Breast epithelium (tissue), 4 donors: ENCODE measurements at regions not wholly inside any gene's neighbourhood (a gene's known extent, or its start where the extent isn't known, plus 50 kb on each side); places are given as distances from the start of the nearest gene placed in this dataset.
"Not testable (repeated sequence)": the region's sequence is repeated elsewhere in the genome, so short reads cannot be mapped to it uniquely, and the experiment has no call there.

Source experiments
- DNase-seq, 2 donors: peaks; one replicate each; pipeline ENCODE4 v3.0.0-alpha.2; 2019; ENCODE audit warnings: low spot score in 2 of 2
- H3K27ac ChIP-seq, 2 donors: fragments of 200-600 bp; sonication (generic) in 1 of 2; one replicate each; pipeline ENCODE4 v1.5.1; 2016 to 2019; ENCODE audit warnings: mild to moderate bottlenecking in 1 of 2
- H3K27me3 ChIP-seq, 2 donors: fragments of 200-600 bp; sonication (generic) in 1 of 2; one replicate each; pipeline versions ENCODE4 v1.5.1 to v1.6.0; 2017 to 2019; ENCODE audit warnings: control low read depth in 1 of 2, mild to moderate bottlenecking in 1 of 2
- H3K36me3 ChIP-seq: fragments of 200-600 bp; one replicate; pipeline ENCODE4 v1.5.1; 2019
- H3K4me1 ChIP-seq, 2 donors: fragments of 200-600 bp; sonication (generic); one replicate each; pipeline ENCODE4 v1.5.1; 2016 to 2019; ENCODE audit warnings: control low read depth in 1 of 2
- H3K4me3 ChIP-seq, 3 donors: fragments of 200-600 bp; sonication (generic); 1 replicate in 2 of 3; 2 replicates in 1 of 3; pipeline ENCODE4 v1.5.1; 2016 to 2019; ENCODE audit warnings: mild to moderate bottlenecking in 3 of 3, moderate library complexity in 2 of 3
- H3K9me3 ChIP-seq, 2 donors: fragments of 200-600 bp; sonication (generic) in 1 of 2; one replicate each; pipeline ENCODE4 v1.5.1; 2016 to 2019; ENCODE audit warnings: control low read depth in 1 of 2
- POLR2A ChIP-seq: fragments of 450-650 bp; IDR thresholded peaks from one replicate; pipeline ENCODE4 v1.6.1; 2016; ENCODE audit warnings: antibody characterized with exemption, mild to moderate bottlenecking, moderate library complexity
- POLR2AphosphoS5 ChIP-seq, 3 donors: sonication (generic); formaldehyde crosslinking; IDR thresholded peaks; one replicate each; pipeline ENCODE4 v1.6.1; 2017; ENCODE audit warnings: antibody characterized with exemption in 3 of 3
- intact Hi-C: fragments of 100-400 bp; cut with DNase I; formaldehyde crosslinking; loops from one replicate; pipeline ENCODE4 v1.15.1; 2023; ENCODE audit warnings: low total_unique reads
- TF ChIP-seq, protein P1 (sequence below), 3 donors: fragments of 450-650 bp; IDR thresholded peaks; one replicate each; pipeline ENCODE4 v1.5.1; 2016 to 2017; ENCODE audit warnings: antibody characterized with exemption in 3 of 3, mild to moderate bottlenecking in 3 of 3, moderate library complexity in 3 of 3

DNA sequence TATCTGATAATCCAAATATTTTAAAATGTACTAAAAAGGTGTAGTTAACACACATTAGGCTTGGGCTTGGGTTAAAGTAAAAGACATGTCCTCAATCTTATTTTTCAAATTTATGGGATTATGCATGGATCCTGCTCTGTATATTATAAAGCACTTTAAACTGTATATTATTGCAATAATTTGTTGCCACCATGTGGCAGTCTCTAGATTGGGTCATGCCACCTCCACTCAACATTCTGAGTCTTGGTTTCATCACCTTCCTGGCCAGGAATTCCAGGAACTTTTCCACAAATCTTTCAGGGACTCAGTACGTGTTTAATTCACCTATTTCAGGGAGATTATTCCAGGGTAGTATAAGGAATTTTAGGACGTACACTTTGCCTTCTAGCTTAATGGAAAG lies 695.5 kb downstream of the FAM181B start:
- no peaks in the 10 kb centered on the region for H3K4me1 ChIP-seq
- TF ChIP-seq POLR2AphosphoS5 (IDR thresholded peaks at IDR 0.05) (no peak), POLR2A (no peak)
- TF ChIP-seq, protein P1, sequence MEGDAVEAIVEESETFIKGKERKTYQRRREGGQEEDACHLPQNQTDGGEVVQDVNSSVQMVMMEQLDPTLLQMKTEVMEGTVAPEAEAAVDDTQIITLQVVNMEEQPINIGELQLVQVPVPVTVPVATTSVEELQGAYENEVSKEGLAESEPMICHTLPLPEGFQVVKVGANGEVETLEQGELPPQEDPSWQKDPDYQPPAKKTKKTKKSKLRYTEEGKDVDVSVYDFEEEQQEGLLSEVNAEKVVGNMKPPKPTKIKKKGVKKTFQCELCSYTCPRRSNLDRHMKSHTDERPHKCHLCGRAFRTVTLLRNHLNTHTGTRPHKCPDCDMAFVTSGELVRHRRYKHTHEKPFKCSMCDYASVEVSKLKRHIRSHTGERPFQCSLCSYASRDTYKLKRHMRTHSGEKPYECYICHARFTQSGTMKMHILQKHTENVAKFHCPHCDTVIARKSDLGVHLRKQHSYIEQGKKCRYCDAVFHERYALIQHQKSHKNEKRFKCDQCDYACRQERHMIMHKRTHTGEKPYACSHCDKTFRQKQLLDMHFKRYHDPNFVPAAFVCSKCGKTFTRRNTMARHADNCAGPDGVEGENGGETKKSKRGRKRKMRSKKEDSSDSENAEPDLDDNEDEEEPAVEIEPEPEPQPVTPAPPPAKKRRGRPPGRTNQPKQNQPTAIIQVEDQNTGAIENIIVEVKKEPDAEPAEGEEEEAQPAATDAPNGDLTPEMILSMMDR (IDR thresholded peaks at IDR 0.05) = no peak
- H3K9me3 ChIP-seq = no peaks in the 10 kb centered on the region
- H3K36me3 ChIP-seq = no peaks in the 10 kb centered on the region
- H3K27ac ChIP-seq = no peak overlapping the region
- no peak for DNase-seq
- no peak overlapping the region for H3K4me3 ChIP-seq
- no peaks in the 10 kb centered on the region for H3K27me3 ChIP-seq
- intact Hi-C loops = no loop called here

DNA sequence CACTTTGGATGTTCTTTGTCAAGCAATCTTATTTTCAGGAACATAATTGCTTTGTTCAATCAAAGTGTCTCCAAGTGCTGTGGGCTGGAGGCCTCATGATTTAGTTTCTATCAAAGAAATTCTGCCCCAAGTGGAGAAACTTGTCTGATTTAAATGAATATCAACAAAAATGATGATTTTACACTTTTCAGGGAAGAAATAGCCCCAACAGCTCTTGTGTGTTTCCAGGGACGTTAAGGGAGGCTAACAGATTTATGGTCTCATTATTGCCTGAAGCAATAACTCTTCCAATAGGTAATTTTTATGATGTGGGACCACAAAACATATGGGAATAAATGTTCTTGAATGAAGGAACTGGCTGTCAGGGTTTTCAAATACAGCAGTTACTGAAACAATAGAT lies 699.1 kb downstream of the FAM181B start:
- Histone ChIP-seq H3K4me3 (no peak overlapping the region), H3K36me3 (no peaks in the 10 kb centered on the region), H3K27me3 (no peaks in the 10 kb centered on the region), H3K4me1 (no peaks in the 10 kb centered on the region), H3K27ac (no peak overlapping the region), H3K9me3 (no peaks in the 10 kb centered on the region)
- intact Hi-C loops = no loop called here
- no peak for DNase-seq
- TF ChIP-seq, protein P1 (IDR thresholded peaks at IDR 0.05) = no peak
- no peak for TF ChIP-seq POLR2AphosphoS5 (IDR thresholded peaks at IDR 0.05)
- no peak for TF ChIP-seq POLR2A

- H3K27ac ChIP-seq, intact Hi-C loops, DNase-seq, H3K4me3 ChIP-seq, H3K27me3 ChIP-seq, H3K36me3 ChIP-seq, H3K4me1 ChIP-seq, H3K9me3 ChIP-seq: not testable (repeated sequence)
These were observed 706.3 kb downstream of the FAM181B start for GRCh38 chr11:82027335-82027734.

GRCh38 chr11:82024760-82025159 lies 708.9 kb downstream of the FAM181B start:
- intact Hi-C loops = no loop called here
- no peaks in the 10 kb centered on the region for H3K27me3 ChIP-seq
- H3K4me3 ChIP-seq = no peak overlapping the region
- H3K4me1 ChIP-seq = no peaks in the 10 kb centered on the region
- H3K9me3 ChIP-seq = no peaks in the 10 kb centered on the region
- no peak for DNase-seq
- H3K27ac ChIP-seq = no peak overlapping the region
- no peaks in the 10 kb centered on the region for H3K36me3 ChIP-seq
- TF ChIP-seq POLR2AphosphoS5 (IDR thresholded peaks at IDR 0.05) = no peak
- TF ChIP-seq, protein P1 (IDR thresholded peaks at IDR 0.05) = no peak
- TF ChIP-seq POLR2A = no peak

- Histone ChIP-seq H3K27ac (no peak overlapping the region), H3K9me3 (no peaks in the 10 kb centered on the region), H3K4me3 (no peak overlapping the region), H3K36me3 (no peaks in the 10 kb centered on the region), H3K27me3 (no peaks in the 10 kb centered on the region), H3K4me1 (no peaks in the 10 kb centered on the region)
- TF ChIP-seq POLR2AphosphoS5 (IDR thresholded peaks at IDR 0.05) (no peak), POLR2A (no peak)
- TF ChIP-seq, protein P1 (IDR thresholded peaks at IDR 0.05) = no peak
- intact Hi-C loops = no loop called here
- no peak for DNase-seq
These were observed 721.4 kb downstream of the FAM181B start for GRCh38 chr11:82012276-82012675.

DNA sequence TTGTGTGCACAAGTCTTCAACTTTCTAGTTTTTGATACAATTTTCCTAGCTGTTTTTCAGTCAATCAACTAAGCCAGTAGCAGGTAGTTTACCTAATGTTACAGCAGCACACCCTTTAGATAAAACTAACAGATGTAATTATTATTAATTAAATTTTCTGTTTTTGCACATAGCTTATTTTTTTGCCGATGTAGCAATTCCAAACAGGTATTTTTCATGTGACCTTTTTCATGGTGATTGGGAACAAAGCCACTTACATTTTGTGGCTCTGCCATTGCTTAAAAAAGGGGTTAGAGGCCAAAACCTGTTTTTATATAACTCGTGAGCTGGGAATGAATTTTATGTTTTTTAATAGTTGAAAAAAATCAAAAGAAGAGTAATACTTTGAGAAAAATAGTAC lies 724.5 kb downstream of the FAM181B start:
- DNase-seq = no peak
- H3K4me3 ChIP-seq = no peak overlapping the region
- H3K4me1 ChIP-seq = no peaks in the 10 kb centered on the region
- no peaks in the 10 kb centered on the region for H3K36me3 ChIP-seq
- H3K9me3 ChIP-seq = no peaks in the 10 kb centered on the region
- H3K27me3 ChIP-seq = no peaks in the 10 kb centered on the region
- intact Hi-C loops = no loop called here
- no peak for TF ChIP-seq POLR2AphosphoS5 (IDR thresholded peaks at IDR 0.05)
- no peak for TF ChIP-seq POLR2A
- TF ChIP-seq, protein P1 (IDR thresholded peaks at IDR 0.05) = no peak
- H3K27ac ChIP-seq = no peak overlapping the region
